WERI-Rb-1 (cell line): ENCODE measurements at regions not wholly inside any gene's neighbourhood (a gene's known extent, or its start where the extent isn't known, plus 50 kb on each side); places are given as distances from the start of the nearest gene placed in this dataset.

Source experiments
- DNase-seq: peaks from one replicate; pipeline ENCODE4 v3.0.0-alpha.2; 2020
- H3K27ac ChIP-seq: fragments of 250-450 bp; sonication (Bioruptor Pico); 2 replicates; pipeline ENCODE4 v1.5.1; 2020; ENCODE audit warnings: mild to moderate bottlenecking, moderate library complexity
- H3K27me3 ChIP-seq: fragments of 250-450 bp; sonication (Bioruptor Pico); 2 replicates; pipeline ENCODE4 v1.5.1; 2021; ENCODE audit warnings: mild to moderate bottlenecking, low read depth, moderate library complexity; ENCODE audit not compliant: insufficient read depth, severe bottlenecking
- H3K36me3 ChIP-seq: fragments of 250-450 bp; sonication (Bioruptor Pico); 2 replicates; pipeline ENCODE4 v1.5.1; 2020; ENCODE audit warnings: mild to moderate bottlenecking, moderate library complexity
- H3K4me3 ChIP-seq: 2 replicates; pipeline ENCODE4 v1.5.1; 2011; ENCODE audit warnings: low read depth, mild to moderate bottlenecking, control low read depth, low read length
- H3K9me3 ChIP-seq: fragments of 250-450 bp; sonication (Bioruptor Pico); 2 replicates; pipeline ENCODE4 v1.5.1; 2021; ENCODE audit warnings: mild to moderate bottlenecking, moderate library complexity; ENCODE audit not compliant: severe bottlenecking
- TF ChIP-seq, protein P1 (sequence below): IDR thresholded peaks from 2 replicates; pipeline ENCODE4 v1.5.1; 2011; ENCODE audit warnings: low read depth, mild to moderate bottlenecking, control low read depth, inconsistent platforms, low read length

GRCh38 chrX:124557976-124558375, 211.6 kb downstream of the SH2D1A start:
- Histone ChIP-seq H3K9me3 (no peaks in the 10 kb centered on the region), H3K27me3 (peaks cover 12% of the 10 kb centered on the region)
- TF ChIP-seq, protein P1, sequence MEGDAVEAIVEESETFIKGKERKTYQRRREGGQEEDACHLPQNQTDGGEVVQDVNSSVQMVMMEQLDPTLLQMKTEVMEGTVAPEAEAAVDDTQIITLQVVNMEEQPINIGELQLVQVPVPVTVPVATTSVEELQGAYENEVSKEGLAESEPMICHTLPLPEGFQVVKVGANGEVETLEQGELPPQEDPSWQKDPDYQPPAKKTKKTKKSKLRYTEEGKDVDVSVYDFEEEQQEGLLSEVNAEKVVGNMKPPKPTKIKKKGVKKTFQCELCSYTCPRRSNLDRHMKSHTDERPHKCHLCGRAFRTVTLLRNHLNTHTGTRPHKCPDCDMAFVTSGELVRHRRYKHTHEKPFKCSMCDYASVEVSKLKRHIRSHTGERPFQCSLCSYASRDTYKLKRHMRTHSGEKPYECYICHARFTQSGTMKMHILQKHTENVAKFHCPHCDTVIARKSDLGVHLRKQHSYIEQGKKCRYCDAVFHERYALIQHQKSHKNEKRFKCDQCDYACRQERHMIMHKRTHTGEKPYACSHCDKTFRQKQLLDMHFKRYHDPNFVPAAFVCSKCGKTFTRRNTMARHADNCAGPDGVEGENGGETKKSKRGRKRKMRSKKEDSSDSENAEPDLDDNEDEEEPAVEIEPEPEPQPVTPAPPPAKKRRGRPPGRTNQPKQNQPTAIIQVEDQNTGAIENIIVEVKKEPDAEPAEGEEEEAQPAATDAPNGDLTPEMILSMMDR, result no peak

DNA sequence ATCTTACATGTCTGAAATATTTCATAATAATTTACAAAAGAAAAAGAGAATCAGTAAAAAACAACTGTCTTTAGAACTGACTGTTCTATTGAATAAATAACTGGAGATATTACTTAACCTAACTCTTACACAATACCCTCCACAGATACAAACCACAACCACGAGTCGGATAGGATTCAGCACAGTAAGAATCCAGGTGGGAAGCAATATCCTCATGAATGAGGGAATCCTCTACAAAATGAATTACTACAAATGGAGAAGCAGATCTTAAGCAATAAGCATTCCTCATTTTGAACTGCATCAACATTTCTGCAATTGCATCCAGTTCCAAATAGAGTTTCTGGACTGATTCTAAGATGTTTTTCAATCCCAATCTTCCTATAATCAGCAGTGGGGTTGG, 227.1 kb downstream of the SH2D1A start:
- Histone ChIP-seq H3K9me3 (no peaks in the 10 kb centered on the region), H3K36me3 (no peaks in the 10 kb centered on the region), H3K4me3 (no peak overlapping the region), H3K27me3 (peaks cover 23% of the 10 kb centered on the region), H3K27ac (no peak overlapping the region)
- DNase-seq, result no peak
- TF ChIP-seq, protein P1, result no peak

More at GRCh38 chrX:124557976-124558375, 211.6 kb downstream of the SH2D1A start:
- Histone ChIP-seq H3K27ac (no peak overlapping the region), H3K36me3 (no peaks in the 10 kb centered on the region), H3K4me3 (no peak overlapping the region)
- no peak for DNase-seq

- Histone ChIP-seq H3K36me3 (no peaks in the 10 kb centered on the region), H3K27me3 (peaks cover 3% of the 10 kb centered on the region)
- DNase-seq, result no peak
These were observed 246.4 kb downstream of the SH2D1A start for GRCh38 chrX:124592744-124593143.

GRCh38 chrX:124594017-124594651, 247.8 kb downstream of the SH2D1A start:
- TF ChIP-seq, protein P1, result no peak
- no peak overlapping the region for H3K4me3 ChIP-seq
- no peak for DNase-seq
- no peak overlapping the region for H3K27ac ChIP-seq
- H3K27me3 ChIP-seq, result peaks cover 3% of the 10 kb centered on the region
- H3K9me3 ChIP-seq, result no peaks in the 10 kb centered on the region
- H3K36me3 ChIP-seq, result no peaks in the 10 kb centered on the region

More at GRCh38 chrX:124592744-124593143, 246.4 kb downstream of the SH2D1A start:
- TF ChIP-seq, protein P1, result no peak
- no peak overlapping the region for H3K4me3 ChIP-seq
- no peak overlapping the region for H3K27ac ChIP-seq
- no peaks in the 10 kb centered on the region for H3K9me3 ChIP-seq

GRCh38 chrX:124605511-124605910, 259.1 kb downstream of the SH2D1A start:
- H3K4me3 ChIP-seq, result no peak overlapping the region
- DNase-seq, result no peak
- H3K27ac ChIP-seq, result no peak overlapping the region
- TF ChIP-seq, protein P1, result no peak
- no peaks in the 10 kb centered on the region for H3K36me3 ChIP-seq
- H3K9me3 ChIP-seq, result no peaks in the 10 kb centered on the region
- peaks cover 1% of the 10 kb centered on the region for H3K27me3 ChIP-seq

- H3K36me3 ChIP-seq, result no peaks in the 10 kb centered on the region
- no peak overlapping the region for H3K27ac ChIP-seq
- no peak for DNase-seq
- no peak overlapping the region for H3K4me3 ChIP-seq
- H3K27me3 ChIP-seq, result no peaks in the 10 kb centered on the region
- TF ChIP-seq, protein P1, result no peak
- no peaks in the 10 kb centered on the region for H3K9me3 ChIP-seq
These were observed 260.4 kb downstream of the SH2D1A start for GRCh38 chrX:124606724-124607123.
